Upper lobe of left lung (tissue), 4 donors: ENCODE measurements at regions not wholly inside any gene's neighbourhood (a gene's known extent, or its start where the extent isn't known, plus 50 kb on each side); places are given as distances from the start of the nearest gene placed in this dataset.

Experiments
- CTCF ChIP-seq, 6 experiments: fragments of 450-650 bp in 4 of 6; fragments of 200-600 bp in 2 of 6; sonication (generic) in 2 of 6; IDR thresholded peaks; one replicate each; pipeline ENCODE4 v1.5.1; 2016 to 2019; ENCODE audit warnings: antibody characterized with exemption in 6 of 6
- POLR2A ChIP-seq, 4 donors: fragments of 450-650 bp; IDR thresholded peaks; one replicate each; pipeline ENCODE4 v1.5.1; 2016 to 2017; ENCODE audit warnings: antibody characterized with exemption in 4 of 4, mild to moderate bottlenecking in 2 of 4
- POLR2AphosphoS5 ChIP-seq, 2 donors: sonication (generic); formaldehyde crosslinking; IDR thresholded peaks; one replicate each; pipeline ENCODE4 v1.5.1; 2017; ENCODE audit warnings: antibody characterized with exemption in 2 of 2

- TF ChIP-seq CTCF (IDR thresholded peaks at IDR 0.05) (no peak), POLR2A (IDR thresholded peaks at IDR 0.05) (no peak), POLR2AphosphoS5 (IDR thresholded peaks at IDR 0.05) (no peak)
Measured at GRCh38 chr4:103774326-103774825, 54.6 kb upstream of the TACR3 start.
